HG02759 (cell line): ENCODE measurements at regions not wholly inside any gene's neighbourhood (a gene's known extent, or its start where the extent isn't known, plus 50 kb on each side); places are given as distances from the start of the nearest gene placed in this dataset.

ENCODE experiments used
- ATAC-seq: cut with Tn5 transposase; IDR thresholded peaks from one replicate; pipeline ENCODE4 v1.9.1; 2021; ENCODE audit warnings: mild to moderate bottlenecking, moderate library complexity; ENCODE audit not compliant: unreplicated experiment

- no peak for ATAC-seq
Observed at GRCh38 chr18:37742436-37742835, 176.8 kb upstream of the CELF4 start.

- no peak for ATAC-seq
Observed at GRCh38 chr18:37741032-37741623, 175.5 kb upstream of the CELF4 start.

- no peak for ATAC-seq
Observed at GRCh38 chr18:37734406-37734805, 168.8 kb upstream of the CELF4 start.

GRCh38 chr18:37729716-37730115 is 164.1 kb upstream of the CELF4 start:
- no peak for ATAC-seq

- ATAC-seq, result no peak
Observed at GRCh38 chr18:37724206-37724605, 158.6 kb upstream of the CELF4 start.

- ATAC-seq, result no peak
Observed at GRCh38 chr18:37721544-37722522, 156.2 kb upstream of the CELF4 start.

GRCh38 chr18:37720663-37721062 is 155.1 kb upstream of the CELF4 start:
- no peak for ATAC-seq

GRCh38 chr18:37717656-37718055 is 152.1 kb upstream of the CELF4 start:
- ATAC-seq, result no peak

GRCh38 chr18:37717098-37717497 is 151.5 kb upstream of the CELF4 start:
- no peak for ATAC-seq

- ATAC-seq, result no peak
Observed at GRCh38 chr18:37716106-37716735, 150.6 kb upstream of the CELF4 start.

- no peak for ATAC-seq
Observed at GRCh38 chr18:37714691-37715090, 149.1 kb upstream of the CELF4 start.

GRCh38 chr18:37712776-37713175 is 147.2 kb upstream of the CELF4 start:
- ATAC-seq, result no peak

- ATAC-seq, result no peak
Observed at GRCh38 chr18:37711766-37712505, 146.3 kb upstream of the CELF4 start.

GRCh38 chr18:37710726-37711125 is 145.1 kb upstream of the CELF4 start:
- ATAC-seq, result no peak

GRCh38 chr18:37709740-37710139 is 144.1 kb upstream of the CELF4 start:
- ATAC-seq, result no peak

- ATAC-seq, result no peak
Observed at GRCh38 chr18:37705016-37705415, 139.4 kb upstream of the CELF4 start.

- ATAC-seq, result no peak
Observed at GRCh38 chr18:37702841-37703240, 137.2 kb upstream of the CELF4 start.

- no peak for ATAC-seq
Observed at GRCh38 chr18:37701967-37702366, 136.4 kb upstream of the CELF4 start.

GRCh38 chr18:37698508-37699040 is 133.0 kb upstream of the CELF4 start:
- ATAC-seq, result no peak

GRCh38 chr18:37694516-37694915 is 128.9 kb upstream of the CELF4 start:
- no peak for ATAC-seq

GRCh38 chr18:37691162-37691561 is 125.6 kb upstream of the CELF4 start:
- no peak for ATAC-seq
